GM23248 (cell line): ENCODE measurements at regions not wholly inside any gene's neighbourhood (a gene's known extent, or its start where the extent isn't known, plus 50 kb on each side); places are given as distances from the start of the nearest gene placed in this dataset.
"Not testable (repeated sequence)": the region's sequence is repeated elsewhere in the genome, so short reads cannot be mapped to it uniquely, and the experiment has no call there.

Experiments used
- DNase-seq: peaks from one replicate; pipeline ENCODE4 v3.0.0-alpha.2; 2015
- H2AFZ ChIP-seq: fragments of 200-600 bp; sonication (generic); 2 replicates; pipeline ENCODE4 v1.6.1; 2016; ENCODE audit warnings: antibody characterized with exemption
- H3F3A ChIP-seq: fragments of 200-600 bp; sonication (generic); 2 replicates; pipeline ENCODE4 v1.6.1; 2016; ENCODE audit warnings: mild to moderate bottlenecking, antibody characterized with exemption, mixed run types; ENCODE audit not compliant: insufficient read depth
- H3K27ac ChIP-seq: fragments of 200-600 bp; sonication (generic); 2 replicates; pipeline ENCODE4 v1.5.1; 2016; ENCODE audit warnings: mild to moderate bottlenecking
- H3K27me3 ChIP-seq: fragments of 200-600 bp; sonication (generic); replicated peaks from 2 replicates; pipeline ENCODE4 v1.6.1; 2016; ENCODE audit warnings: mild to moderate bottlenecking; ENCODE audit not compliant: insufficient read depth
- H3K36me3 ChIP-seq: fragments of 200-600 bp; sonication (generic); 2 replicates; pipeline ENCODE4 v1.6.1; 2016; ENCODE audit warnings: low read depth, mild to moderate bottlenecking
- H3K4me1 ChIP-seq: fragments of 200-600 bp; sonication (generic); 2 replicates; pipeline ENCODE4 v1.6.1; 2016; ENCODE audit warnings: mild to moderate bottlenecking; ENCODE audit not compliant: insufficient read depth
- H3K4me2 ChIP-seq: fragments of 200-600 bp; sonication (generic); one replicate; pipeline ENCODE4 v1.6.1; 2016; ENCODE audit warnings: mild to moderate bottlenecking; ENCODE audit not compliant: unreplicated experiment
- H3K4me3 ChIP-seq: fragments of 200-600 bp; sonication (generic); 2 replicates; pipeline ENCODE4 v1.5.1; 2016; ENCODE audit warnings: mild to moderate bottlenecking
- H3K79me2 ChIP-seq: fragments of 200-600 bp; sonication (generic); 2 replicates; pipeline ENCODE4 v1.6.1; 2016; ENCODE audit warnings: mild to moderate bottlenecking; ENCODE audit not compliant: insufficient read depth
- H3K9ac ChIP-seq: fragments of 200-600 bp; sonication (generic); 2 replicates; pipeline ENCODE4 v1.6.1; 2016; ENCODE audit warnings: mild to moderate bottlenecking
- H3K9me2 ChIP-seq: fragments of 200-600 bp; sonication (generic); 2 replicates; pipeline ENCODE4 v1.6.1; 2016; ENCODE audit warnings: mixed run types, mild to moderate bottlenecking, moderate library complexity; ENCODE audit not compliant: insufficient read depth
- H3K9me3 ChIP-seq: fragments of 200-600 bp; sonication (generic); one replicate; pipeline ENCODE4 v1.6.1; 2017; ENCODE audit warnings: low read depth
- H4K20me1 ChIP-seq: fragments of 200-600 bp; sonication (generic); 2 replicates; pipeline ENCODE4 v1.6.0; 2016; ENCODE audit not compliant: insufficient read depth
- EZH2 ChIP-seq: fragments of 200-600 bp; sonication (generic); IDR thresholded peaks from 2 replicates; pipeline ENCODE4 v1.6.1; 2018; ENCODE audit warnings: antibody characterized with exemption, mild to moderate bottlenecking; ENCODE audit not compliant: insufficient read depth, poor library complexity, severe bottlenecking
- EZH2phosphoT487 ChIP-seq: fragments of 200-600 bp; sonication (generic); IDR thresholded peaks from 2 replicates; pipeline ENCODE4 v1.6.1; 2018; ENCODE audit warnings: antibody characterized with exemption, moderate library complexity, mild to moderate bottlenecking, low read depth; ENCODE audit not compliant: insufficient read depth
- WGBS, 2 experiments: methylation state at CpG; one replicate each; pipeline ENCODE4 v1.1.6; 2015 to 2017; ENCODE audit warnings: low lambda C conversion rate in 2 of 2, low coverage in 1 of 2; ENCODE audit errors: missing lambda C conversion rate in 2 of 2; 5-methylcytosine and 5-hydroxymethylcytosine counted together
- in situ Hi-C: fragments of 300-500 bp; cut with MboI; formaldehyde crosslinking; loops from 2 replicates; pipeline ENCODE4 v1.15.0; 2020

GRCh38 chr7:22043367-22043766 lies 97.7 kb upstream of the CDCA7L start:
- no peak for TF ChIP-seq EZH2
- no peak for TF ChIP-seq EZH2phosphoT487
- no peak overlapping the region for H2AFZ ChIP-seq
- WGBS, 2 experiments: 38 to 39% methylated on average over 5 of the region's 5 CpGs

GRCh38 chr7:22040923-22041595 lies 95.4 kb upstream of the CDCA7L start:
- Histone ChIP-seq H3K4me2 (no peak overlapping the region), H3K9me3 (no peaks in the 10 kb centered on the region), H3K4me3 (no peak overlapping the region), H3F3A (no peaks in the 10 kb centered on the region), H3K27me3 (no peaks in the 10 kb centered on the region), H3K9ac (no peak overlapping the region), H3K36me3 (no peaks in the 10 kb centered on the region), H3K4me1 (no peaks in the 10 kb centered on the region), H3K9me2 (no peaks in the 10 kb centered on the region), H4K20me1 (no peaks in the 10 kb centered on the region), H2AFZ (no peak overlapping the region), H3K79me2 (no peaks in the 10 kb centered on the region), H3K27ac (no peak overlapping the region)
- WGBS, 2 experiments: 8 to 12% methylated on average over 4 of the region's 4 CpGs
- TF ChIP-seq EZH2phosphoT487 (no peak), EZH2 (no peak)
- in situ Hi-C loops: no loop called here
- no peak for DNase-seq

More at GRCh38 chr7:22043367-22043766, 97.7 kb upstream of the CDCA7L start:
- H3K27me3 ChIP-seq: no peaks in the 10 kb centered on the region
- in situ Hi-C loops: no loop called here
- no peak overlapping the region for H3K27ac ChIP-seq
- no peaks in the 10 kb centered on the region for H3F3A ChIP-seq
- no peak overlapping the region for H3K4me3 ChIP-seq
- H3K9me3 ChIP-seq: no peaks in the 10 kb centered on the region
- no peaks in the 10 kb centered on the region for H3K4me1 ChIP-seq
- H4K20me1 ChIP-seq: no peaks in the 10 kb centered on the region
- H3K9ac ChIP-seq: no peak overlapping the region
- H3K36me3 ChIP-seq: no peaks in the 10 kb centered on the region
- no peak overlapping the region for H3K4me2 ChIP-seq
- H3K79me2 ChIP-seq: no peaks in the 10 kb centered on the region
- H3K9me2 ChIP-seq: no peaks in the 10 kb centered on the region
- DNase-seq: peak; percentile 22

GRCh38 chr7:22039670-22040069 lies 94.0 kb upstream of the CDCA7L start:
- in situ Hi-C loops: no loop called here
- no peak overlapping the region for H3K9ac ChIP-seq
- H3F3A ChIP-seq: no peaks in the 10 kb centered on the region
- TF ChIP-seq EZH2 (no peak), EZH2phosphoT487 (no peak)
- no peak for DNase-seq
- H3K9me2 ChIP-seq: no peaks in the 10 kb centered on the region
- H3K4me2 ChIP-seq: no peak overlapping the region
- H3K36me3 ChIP-seq: no peaks in the 10 kb centered on the region
- 0 to 4% methylated on average over 1 of the region's 1 CpG for WGBS, 2 experiments
- no peak overlapping the region for H3K27ac ChIP-seq
- H3K27me3 ChIP-seq: no peaks in the 10 kb centered on the region
- H3K4me1 ChIP-seq: no peaks in the 10 kb centered on the region
- no peak overlapping the region for H3K4me3 ChIP-seq
- H3K79me2 ChIP-seq: no peaks in the 10 kb centered on the region
- no peaks in the 10 kb centered on the region for H3K9me3 ChIP-seq
- H4K20me1 ChIP-seq: no peaks in the 10 kb centered on the region
- H2AFZ ChIP-seq: no peak overlapping the region

- WGBS, 2 experiments: 71 to 74% methylated on average over 21 of the region's 26 CpGs
- H3K9ac ChIP-seq, H3K4me3 ChIP-seq, in situ Hi-C loops, DNase-seq, H3K9me3 ChIP-seq, H3K36me3 ChIP-seq, H3K79me2 ChIP-seq, H3K27ac ChIP-seq, H3K4me2 ChIP-seq, H3K27me3 ChIP-seq, H3K4me1 ChIP-seq, H2AFZ ChIP-seq, H4K20me1 ChIP-seq, H3F3A ChIP-seq, H3K9me2 ChIP-seq: not testable (repeated sequence)
These were observed 86.7 kb upstream of the CDCA7L start for GRCh38 chr7:22032356-22032755.

- H3K4me1 ChIP-seq, H3K4me2 ChIP-seq, DNase-seq, H2AFZ ChIP-seq, H3K79me2 ChIP-seq, H3K9ac ChIP-seq, in situ Hi-C loops, H3K4me3 ChIP-seq, H3K27ac ChIP-seq, H3K9me2 ChIP-seq, H3K27me3 ChIP-seq, H3K9me3 ChIP-seq, H3F3A ChIP-seq, H4K20me1 ChIP-seq, H3K36me3 ChIP-seq: not testable (repeated sequence)
- WGBS, 2 experiments: 67 to 74% methylated on average over 18 to 25 of the region's 25 CpGs
These were observed 83.0 kb upstream of the CDCA7L start for GRCh38 chr7:22028656-22029055.
